ENCODE measurements at regions not wholly inside any gene's neighbourhood (a gene's known extent, or its start where the extent isn't known, plus 50 kb on each side); places are given as distances from the start of the nearest gene placed in this dataset.
A peak's percentile ranks its signal among the peaks of the same experiment; 100 is the strongest.

DNA sequence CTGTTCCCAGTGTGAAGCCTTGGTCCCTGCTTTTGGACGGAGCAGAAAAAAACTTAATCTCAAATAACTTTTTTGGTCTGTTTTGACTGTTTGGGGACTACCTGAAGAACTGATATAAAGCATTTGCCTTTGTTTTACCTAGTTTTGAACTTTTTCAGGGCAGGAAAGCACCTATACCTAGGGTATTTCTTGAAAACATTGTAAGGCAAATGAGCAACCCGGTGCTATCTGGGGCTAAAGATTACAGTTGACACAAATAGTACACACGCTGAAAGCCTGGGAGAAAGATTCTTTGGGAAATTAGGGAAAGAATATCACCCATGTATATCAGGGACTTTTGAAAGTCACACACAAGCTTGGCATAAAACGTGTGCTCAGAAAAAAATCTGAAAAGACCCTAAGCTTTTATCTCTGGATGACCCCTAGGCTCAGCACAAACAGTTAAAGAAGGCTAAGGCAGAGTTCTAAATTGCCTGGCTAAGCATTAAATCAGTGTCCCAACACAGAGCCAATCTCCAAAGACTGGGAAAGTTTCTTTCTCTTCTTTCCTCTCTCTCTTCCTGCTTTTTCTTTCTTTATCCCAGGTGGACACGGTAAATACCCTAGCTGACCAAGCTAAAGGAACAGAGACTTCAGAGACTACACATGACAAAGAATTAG, 389.8 kb downstream of the SH2D4B start:
- no peak for DNase-seq (ENCODE audit: low spot score)
- no peak for TF ChIP-seq CTCF (IDR thresholded peaks at IDR 0.05; ENCODE audit: borderline replicate concordance, control extremely low read depth, extremely low read depth, insufficient read depth, missing control alignments)
- in situ Hi-C loops (cut with MboI; ENCODE audit: low sequenced_read_pairs, unreplicated experiment): no loop called here

GRCh38 chr10:80938903-80939302, 401.2 kb downstream of the SH2D4B start:
- TF ChIP-seq CTCF (IDR thresholded peaks at IDR 0.05; ENCODE audit: borderline replicate concordance, control extremely low read depth, extremely low read depth, insufficient read depth, missing control alignments): no peak
- no peak for DNase-seq (ENCODE audit: low spot score)
- in situ Hi-C loops (cut with MboI; ENCODE audit: low sequenced_read_pairs, unreplicated experiment): no loop called here

- TF ChIP-seq CTCF (IDR thresholded peaks at IDR 0.05; ENCODE audit: borderline replicate concordance, control extremely low read depth, extremely low read depth, insufficient read depth, missing control alignments): peak; percentile 33
- DNase-seq (ENCODE audit: low spot score): peak; percentile 11
- in situ Hi-C loops (cut with MboI; ENCODE audit: low sequenced_read_pairs, unreplicated experiment): no loop called here
Measured at GRCh38 chr10:80945264-80945880, 407.7 kb downstream of the SH2D4B start.

GRCh38 chr10:80946073-80946472, 408.4 kb downstream of the SH2D4B start:
- in situ Hi-C loops (cut with MboI; ENCODE audit: low sequenced_read_pairs, unreplicated experiment): no loop called here
- no peak for DNase-seq (ENCODE audit: low spot score)
- no peak for TF ChIP-seq CTCF (IDR thresholded peaks at IDR 0.05; ENCODE audit: borderline replicate concordance, control extremely low read depth, extremely low read depth, insufficient read depth, missing control alignments)

DNA sequence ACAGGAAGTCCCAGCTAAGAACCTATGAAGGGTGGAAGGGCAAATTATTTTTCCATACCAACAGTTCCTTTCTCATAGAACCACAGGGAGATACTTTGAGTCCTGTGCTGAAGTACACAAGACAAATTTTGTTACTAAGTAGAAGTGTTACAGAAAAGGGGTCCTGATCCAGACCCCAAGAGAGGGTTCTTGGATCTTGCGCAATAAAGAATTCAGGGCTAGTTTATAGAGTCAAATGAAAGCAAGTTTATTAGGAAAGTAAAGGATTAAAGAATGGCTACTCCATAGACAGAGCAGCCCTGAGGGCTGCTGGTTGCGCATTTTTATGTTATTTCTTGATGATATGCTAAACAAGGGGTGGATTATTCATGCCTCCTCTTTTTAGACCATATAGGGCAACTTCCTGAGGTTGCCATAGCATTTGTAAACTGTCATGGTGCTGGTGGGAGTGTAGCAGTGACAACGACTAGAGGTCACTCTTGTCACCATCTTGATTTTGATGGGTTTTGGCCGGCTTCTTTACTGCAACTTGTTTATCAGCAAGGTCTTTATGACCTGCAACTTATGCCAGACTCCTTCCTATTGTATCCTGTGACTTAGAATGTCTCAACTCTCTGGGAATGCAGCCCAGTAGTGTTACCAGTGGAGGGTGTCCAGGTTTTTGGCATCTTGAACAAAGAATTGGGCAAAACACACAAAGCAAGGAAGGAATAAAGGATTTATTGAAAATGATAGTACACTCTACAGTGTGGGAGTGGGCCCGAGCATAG, 409.4 kb downstream of the SH2D4B start:
- DNase-seq (ENCODE audit: low spot score): no peak
- TF ChIP-seq CTCF (IDR thresholded peaks at IDR 0.05; ENCODE audit: borderline replicate concordance, control extremely low read depth, extremely low read depth, insufficient read depth, missing control alignments): no peak
- in situ Hi-C loops (cut with MboI; ENCODE audit: low sequenced_read_pairs, unreplicated experiment): no loop called here

GRCh38 chr10:80949785-80950184, 412.1 kb downstream of the SH2D4B start:
- in situ Hi-C loops (cut with MboI; ENCODE audit: low sequenced_read_pairs, unreplicated experiment): no loop called here

More at GRCh38 chr10:80949785-80950184, 412.1 kb downstream of the SH2D4B start:
- no peak for TF ChIP-seq CTCF (IDR thresholded peaks at IDR 0.05; ENCODE audit: borderline replicate concordance, control extremely low read depth, extremely low read depth, insufficient read depth, missing control alignments)
- DNase-seq (ENCODE audit: low spot score): no peak

Measured in GM13976 (cell line).